H9 (cell line): ENCODE measurements at regions not wholly inside any gene's neighbourhood (a gene's known extent, or its start where the extent isn't known, plus 50 kb on each side); places are given as distances from the start of the nearest gene placed in this dataset.

ENCODE experiments used
- DNase-seq: peaks from one replicate; pipeline ENCODE4 v3.0.0-alpha.2; 2017
- H2AFZ ChIP-seq: one replicate; pipeline ENCODE4 v1.6.1; 2013; ENCODE audit warnings: mild to moderate bottlenecking, low read length, control low read depth, moderate library complexity
- H2AK5ac ChIP-seq: 2 replicates; pipeline ENCODE4 v1.6.1; 2013; ENCODE audit warnings: low read length, control low read depth, mixed read lengths; ENCODE audit not compliant: insufficient read length
- H2BK120ac ChIP-seq: one replicate; pipeline ENCODE4 v1.6.1; 2013; ENCODE audit warnings: low read depth, mild to moderate bottlenecking, low read length, control low read depth, inconsistent platforms; ENCODE audit not compliant: poor library complexity, severe bottlenecking
- H2BK12ac ChIP-seq: 2 replicates; pipeline ENCODE4 v1.6.1; 2013; ENCODE audit warnings: low read length, control low read depth, mixed read lengths, low read depth; ENCODE audit not compliant: insufficient read length
- H2BK15ac ChIP-seq: 2 replicates; pipeline ENCODE4 v1.6.1; 2013; ENCODE audit warnings: low read depth, low read length, control low read depth
- H2BK20ac ChIP-seq: one replicate; pipeline ENCODE4 v1.6.1; 2013; ENCODE audit warnings: low read depth, mild to moderate bottlenecking, low read length, control low read depth, inconsistent platforms; ENCODE audit not compliant: poor library complexity, severe bottlenecking
- H2BK5ac ChIP-seq: 2 replicates; pipeline ENCODE4 v1.6.1; 2013; ENCODE audit warnings: low read length, control low read depth, mixed read lengths; ENCODE audit not compliant: insufficient read length
- H3K14ac ChIP-seq: 2 replicates; pipeline ENCODE4 v1.6.1; 2013; ENCODE audit warnings: low read length, control low read depth; ENCODE audit not compliant: insufficient read depth
- H3K18ac ChIP-seq: 2 replicates; pipeline ENCODE4 v1.6.1; 2013; ENCODE audit warnings: low read depth, mild to moderate bottlenecking, mixed read lengths, low read length, control low read depth; ENCODE audit not compliant: insufficient read length
- H3K23ac ChIP-seq: 2 replicates; pipeline ENCODE4 v1.6.1; 2013; ENCODE audit warnings: low read length, control low read depth, mixed read lengths, low read depth; ENCODE audit not compliant: insufficient read length
- H3K23me2 ChIP-seq: 2 replicates; pipeline ENCODE4 v1.6.1; 2013; ENCODE audit warnings: low read depth, mild to moderate bottlenecking, mixed read lengths, low read length, control low read depth; ENCODE audit not compliant: insufficient read length, poor library complexity, severe bottlenecking
- H3K27ac ChIP-seq: 2 replicates; pipeline ENCODE4 v1.5.1; 2013; ENCODE audit warnings: low read length, control low read depth, mixed read lengths, low read depth; ENCODE audit not compliant: insufficient read length
- H3K27me3 ChIP-seq: 2 replicates; pipeline ENCODE4 v1.6.1; 2013; ENCODE audit warnings: low read length, control low read depth, inconsistent platforms; ENCODE audit not compliant: insufficient read depth
- H3K4ac ChIP-seq: 2 replicates; pipeline ENCODE4 v1.6.1; 2013; ENCODE audit warnings: low read depth, mild to moderate bottlenecking, control low read depth, inconsistent platforms, low read length, moderate library complexity
- H3K4me1 ChIP-seq: 2 replicates; pipeline ENCODE4 v1.6.1; 2013; ENCODE audit warnings: low read length, control low read depth, inconsistent platforms; ENCODE audit not compliant: insufficient read depth
- H3K4me2 ChIP-seq: 2 replicates; pipeline ENCODE4 v1.6.1; 2013; ENCODE audit warnings: low read length, control low read depth, mixed read lengths; ENCODE audit not compliant: insufficient read length, insufficient read depth
- H3K56ac ChIP-seq: 2 replicates; pipeline ENCODE4 v1.6.1; 2013; ENCODE audit warnings: low read depth, mild to moderate bottlenecking, mixed read lengths, low read length, control low read depth; ENCODE audit not compliant: insufficient read length
- H3K79me1 ChIP-seq: 2 replicates; pipeline ENCODE4 v1.6.1; 2013; ENCODE audit warnings: low read depth, mild to moderate bottlenecking, moderate library complexity, low read length, control low read depth, inconsistent platforms; ENCODE audit not compliant: insufficient read depth, poor library complexity, severe bottlenecking
- H3K79me2 ChIP-seq: 2 replicates; pipeline ENCODE4 v1.6.1; 2013; ENCODE audit warnings: low read length, control low read depth, inconsistent platforms; ENCODE audit not compliant: insufficient read depth
- H3K9ac ChIP-seq: 2 replicates; pipeline ENCODE4 v1.6.1; 2013; ENCODE audit warnings: low read length, control low read depth, mixed read lengths; ENCODE audit not compliant: insufficient read length; ENCODE audit errors: extremely low read depth
- H3K9me3 ChIP-seq: one replicate; pipeline ENCODE4 v1.6.1; 2013; ENCODE audit warnings: low read depth, low read length, inconsistent platforms; ENCODE audit not compliant: control insufficient read depth
- H3T11ph ChIP-seq: one replicate; pipeline ENCODE4 v1.6.1; 2013; ENCODE audit warnings: mild to moderate bottlenecking, low read length, control low read depth, inconsistent platforms
- H4K20me1 ChIP-seq: one replicate; pipeline ENCODE4 v1.6.1; 2013; ENCODE audit not compliant: control insufficient read depth, insufficient read length, insufficient read depth
- H4K5ac ChIP-seq: 2 replicates; pipeline ENCODE4 v1.6.1; 2013; ENCODE audit warnings: low read depth, mild to moderate bottlenecking, mixed read lengths, low read length, control low read depth; ENCODE audit not compliant: insufficient read length
- H4K8ac ChIP-seq: replicated peaks from 2 replicates; pipeline ENCODE4 v1.6.1; 2013; ENCODE audit warnings: low read length, control low read depth, mixed read lengths, low read depth; ENCODE audit not compliant: insufficient read length
- H4K91ac ChIP-seq: 2 replicates; pipeline ENCODE4 v1.6.1; 2013; ENCODE audit warnings: low read depth, mild to moderate bottlenecking, moderate library complexity, mixed read lengths, low read length, control low read depth; ENCODE audit not compliant: insufficient read length
- H3K27ac Mint-ChIP-seq, 3 experiments: 2 replicates in 2 of 3; 3 replicates in 1 of 3; pipeline ENCODE4 v1.8.0; 2020 to 2021; ENCODE audit warnings: mixed read lengths in 3 of 3, mild to moderate bottlenecking in 1 of 3, moderate library complexity in 1 of 3
- H3K27me3 Mint-ChIP-seq: 2 replicates; pipeline ENCODE4 v1.8.0; 2021; ENCODE audit warnings: low read depth, mild to moderate bottlenecking, moderate library complexity, mixed read lengths
- H3K36me3 Mint-ChIP-seq, 3 experiments: 2 replicates in 2 of 3; 3 replicates in 1 of 3; pipeline ENCODE4 v1.8.0; 2020 to 2021; ENCODE audit warnings: low read depth in 3 of 3, mixed read lengths in 3 of 3; ENCODE audit not compliant: insufficient read depth in 1 of 3
- H3K4me1 Mint-ChIP-seq, 2 experiments: 2 replicates each; pipeline ENCODE4 v1.8.0; 2020; ENCODE audit warnings: mixed read lengths in 2 of 2
- H3K4me3 Mint-ChIP-seq, 2 experiments: 2 replicates in 1 of 2; 3 replicates in 1 of 2; pipeline ENCODE4 v1.8.0; 2020 to 2021; ENCODE audit warnings: mild to moderate bottlenecking in 2 of 2, mixed read lengths in 2 of 2, moderate library complexity in 1 of 2
- H3K9me3 Mint-ChIP-seq, 2 experiments: 2 replicates in 1 of 2; 3 replicates in 1 of 2; pipeline ENCODE4 v1.8.0; 2020; ENCODE audit warnings: mild to moderate bottlenecking in 2 of 2, mixed read lengths in 2 of 2, moderate library complexity in 1 of 2
- CTCF ChIP-seq: fragments of 200-600 bp; sonication (generic); conservative IDR thresholded peaks from 3 replicates; pipeline ENCODE4 v1.8.0; 2021; ENCODE audit warnings: antibody characterized with exemption, mild to moderate bottlenecking
- WGBS: extraction: QIAGEN DNeasy Blood & Tissue Kit; methylation state at CpG from one replicate; pipeline ENCODE4 v1.1.7; 2013; ENCODE audit warnings: missing lambda C conversion rate, low lambda C conversion rate, mixed read lengths; ENCODE audit not compliant: insufficient read length; ENCODE audit errors: extremely low coverage; 5-methylcytosine and 5-hydroxymethylcytosine counted together

GRCh38 chr1:5543235-5543634 is 449.0 kb downstream of the NPHP4 start:
- Histone ChIP-seq H3K4me2 (no peak overlapping the region), H3T11ph (no peak overlapping the region), H3K4ac (no peak overlapping the region), H4K91ac (no peak overlapping the region), H2BK15ac (no peak overlapping the region), H2BK5ac (no peak overlapping the region), H3K18ac (no peak overlapping the region), H2BK20ac (no peak overlapping the region), H3K27me3 (no peaks in the 10 kb centered on the region), H3K23me2 (no peaks in the 10 kb centered on the region), H4K20me1 (no peaks in the 10 kb centered on the region), H3K14ac (no peak overlapping the region), H3K27ac (no peak overlapping the region), H2BK120ac (no peak overlapping the region), H4K5ac (no peak overlapping the region), H2AK5ac (no peak overlapping the region), H3K56ac (no peak overlapping the region), H3K79me2 (no peaks in the 10 kb centered on the region), H2BK12ac (no peak overlapping the region), H3K9ac (no peak overlapping the region), H4K8ac (no peak overlapping the region), H3K23ac (no peak overlapping the region), H3K79me1 (no peaks in the 10 kb centered on the region), H2AFZ (no peak overlapping the region), H3K4me1 (no peaks in the 10 kb centered on the region), H3K9me3 (no peaks in the 10 kb centered on the region)
- no peak for DNase-seq
- WGBS: no CpG with 5 or more reads among the region's 5 CpGs
- Mint-ChIP-seq H3K4me3 (no peak overlapping the region), H3K36me3 (no peaks in the 10 kb centered on the region), H3K27me3 (peaks cover 38% of the 10 kb centered on the region), H3K27ac (no peak overlapping the region), H3K4me1 (no peaks in the 10 kb centered on the region), H3K9me3 (no peaks in the 10 kb centered on the region)
- TF ChIP-seq CTCF: no peak
